HUDEP-2 (cell line): ENCODE measurements at regions not wholly inside any gene's neighbourhood (a gene's known extent, or its start where the extent isn't known, plus 50 kb on each side); places are given as distances from the start of the nearest gene placed in this dataset.

Experiments
- DNase-seq, 76 experiments: peaks; one replicate each; lab custom pipeline; 2025; ENCODE audit not compliant: unreplicated experiment in 76 of 76; lab: John Stamatoyannopoulos, UW

GRCh38 chr10:78768041-78768835 lies 300.5 kb upstream of the ZMIZ1 start:
- no peak for DNase-seq

GRCh38 chr10:78768876-78769275 lies 299.9 kb upstream of the ZMIZ1 start:
- DNase-seq, result no peak

DNA sequence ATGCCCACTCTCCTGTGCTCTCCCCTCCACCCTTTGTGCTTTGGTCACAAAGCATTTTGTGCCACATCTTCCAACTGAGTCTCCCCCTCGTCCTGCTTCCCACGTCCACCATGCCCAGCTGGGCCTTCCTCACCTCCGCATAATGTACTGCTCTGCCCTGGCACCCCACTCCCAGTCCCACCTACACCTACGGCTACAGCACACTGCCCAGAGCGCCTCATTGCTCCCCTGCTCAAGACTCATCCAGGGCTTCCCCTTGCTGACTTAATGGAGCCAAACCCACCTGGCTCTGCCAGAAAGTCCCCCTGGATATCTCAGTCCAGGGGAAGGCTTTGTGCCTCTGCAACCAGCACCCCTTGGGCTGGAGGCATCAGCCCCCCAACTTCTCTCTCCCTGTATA lies 299.2 kb upstream of the ZMIZ1 start:
- no peak for DNase-seq

GRCh38 chr10:78770167-78771090 lies 298.3 kb upstream of the ZMIZ1 start:
- no peak for DNase-seq

GRCh38 chr10:78771260-78771659 lies 297.5 kb upstream of the ZMIZ1 start:
- DNase-seq, result no peak

DNA sequence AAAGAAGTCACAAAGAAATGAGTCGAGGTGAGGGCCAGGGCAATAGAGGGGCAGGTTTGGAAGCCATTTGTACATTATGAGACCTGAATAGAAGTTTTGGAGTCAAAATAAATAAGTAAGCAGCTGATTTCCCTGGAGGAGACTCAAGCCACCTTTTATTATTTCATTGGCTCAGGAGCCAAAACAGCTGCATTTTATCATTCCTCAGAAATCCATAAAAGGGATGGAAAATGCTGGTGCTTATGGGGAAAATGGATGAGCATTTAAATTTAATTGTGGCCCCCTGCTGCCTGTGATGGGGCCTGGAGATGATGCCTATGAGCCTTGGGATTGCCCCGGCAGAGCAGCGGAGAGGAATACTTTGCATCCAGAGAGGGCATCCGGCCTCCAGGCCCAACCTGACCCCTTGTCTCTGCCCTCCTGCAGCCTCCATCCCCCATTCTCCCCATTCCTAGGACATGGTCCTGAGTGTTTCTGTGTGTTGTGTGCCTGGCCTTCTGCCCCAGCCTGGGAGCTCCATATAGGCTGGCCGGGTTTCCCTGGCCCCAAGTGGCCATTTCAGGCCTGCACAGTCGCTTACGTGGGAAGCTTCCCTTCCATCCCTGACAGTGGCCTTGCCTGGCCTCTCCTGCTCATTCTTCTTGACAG lies 296.8 kb upstream of the ZMIZ1 start:
- no peak for DNase-seq

DNA sequence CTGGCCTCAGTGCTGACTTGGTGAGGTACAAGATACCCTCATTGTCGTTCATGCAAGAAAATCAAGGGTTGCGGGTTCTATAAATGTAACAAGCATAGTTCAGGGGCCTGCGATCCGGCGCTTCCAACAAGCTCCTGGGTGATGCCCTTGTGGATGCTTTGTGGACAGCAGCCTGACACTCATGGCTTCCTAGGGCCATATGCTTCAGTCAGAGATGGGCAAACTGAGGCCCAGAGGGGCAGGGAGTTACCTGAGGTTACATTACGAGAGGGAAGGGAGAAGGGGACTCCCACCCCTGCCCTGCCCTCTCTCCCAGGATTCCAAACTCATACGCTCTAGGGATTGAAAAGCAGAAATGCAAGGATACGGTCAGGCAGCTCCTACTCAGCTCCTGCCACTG lies 296.3 kb upstream of the ZMIZ1 start:
- DNase-seq, result no peak

- DNase-seq, result no peak
Measured at GRCh38 chr10:78772986-78773530, 295.7 kb upstream of the ZMIZ1 start.

DNA sequence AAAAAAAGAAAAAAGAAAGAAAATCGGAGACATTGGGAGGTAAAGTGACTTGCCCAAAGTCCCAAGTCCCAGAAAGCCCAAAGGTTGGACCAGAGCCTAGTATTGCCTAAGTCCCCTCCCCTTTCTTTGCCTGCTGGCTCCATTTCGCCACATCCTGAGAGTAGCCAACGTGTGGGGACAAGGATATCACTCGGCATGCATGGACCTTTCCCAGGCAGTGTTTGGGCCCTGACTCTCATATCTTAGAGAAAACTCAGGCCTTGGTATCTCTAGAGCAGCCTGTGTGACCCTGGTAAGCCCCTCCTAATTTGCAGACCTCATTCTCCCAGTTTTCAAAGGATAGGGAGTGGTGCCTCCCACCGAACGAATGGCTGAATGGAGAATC lies 294.2 kb upstream of the ZMIZ1 start:
- DNase-seq, result no peak

GRCh38 chr10:78774999-78775711 lies 293.6 kb upstream of the ZMIZ1 start:
- DNase-seq, result no peak

DNA sequence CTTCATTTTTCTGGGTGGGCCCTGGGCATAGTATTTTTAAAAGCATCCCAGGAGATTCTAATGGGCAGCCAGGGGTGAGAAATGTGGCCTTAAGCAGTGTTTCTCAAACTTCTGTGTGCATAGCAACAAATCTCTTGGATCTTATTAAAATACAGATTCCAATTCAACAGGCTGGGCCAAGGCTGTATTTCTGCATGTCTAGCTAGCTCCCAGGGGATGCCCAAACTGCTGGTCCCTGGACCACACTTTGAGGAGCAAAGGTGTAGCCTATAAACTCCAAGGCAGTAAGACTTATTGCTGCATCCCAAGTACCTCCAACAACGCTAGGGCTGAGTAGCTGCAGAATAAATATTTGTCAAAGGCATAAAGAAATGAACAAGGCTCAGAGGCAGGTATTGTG lies 292.9 kb upstream of the ZMIZ1 start:
- no peak for DNase-seq

GRCh38 chr10:78776756-78777155 lies 292.0 kb upstream of the ZMIZ1 start:
- no peak for DNase-seq

DNA sequence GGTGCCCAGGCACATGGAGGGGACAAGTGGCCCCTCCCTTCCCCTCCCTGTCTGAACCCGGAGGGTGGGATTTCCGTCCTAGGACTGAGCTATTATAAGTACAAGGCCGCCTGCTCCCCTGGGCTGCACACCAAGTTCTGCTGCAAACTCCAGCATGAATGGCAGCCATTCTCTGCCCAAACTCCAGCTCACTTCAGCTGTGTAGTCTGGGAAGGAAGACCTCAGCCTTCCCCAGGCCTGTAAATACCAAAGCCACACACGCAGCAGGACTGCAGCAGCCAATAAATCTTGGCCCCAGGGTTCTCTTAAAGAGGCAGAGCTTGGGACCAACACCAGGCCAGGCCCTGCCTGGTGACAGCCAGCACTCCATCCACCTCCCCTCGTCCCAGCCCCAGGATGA lies 291.3 kb upstream of the ZMIZ1 start:
- no peak for DNase-seq

DNA sequence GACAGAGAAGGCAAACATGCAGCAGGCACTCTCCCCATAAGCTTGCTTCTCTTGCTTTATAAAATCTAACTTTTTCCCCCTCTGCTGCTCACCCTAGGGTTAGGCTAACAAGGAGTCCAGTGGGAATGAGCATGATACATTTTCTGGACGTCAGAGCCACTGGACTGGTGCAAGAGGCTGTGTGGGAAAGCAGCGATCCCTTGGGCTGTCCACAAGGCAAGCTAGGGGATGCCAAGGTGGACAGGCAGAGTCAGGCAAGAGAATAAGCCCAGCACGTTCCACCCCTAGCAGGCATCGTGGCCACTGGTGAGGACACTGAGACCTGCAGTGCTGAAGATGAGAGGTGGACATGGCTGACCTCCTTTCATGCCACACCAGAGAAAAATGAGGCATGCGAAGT lies 290.9 kb upstream of the ZMIZ1 start:
- DNase-seq, result no peak

DNA sequence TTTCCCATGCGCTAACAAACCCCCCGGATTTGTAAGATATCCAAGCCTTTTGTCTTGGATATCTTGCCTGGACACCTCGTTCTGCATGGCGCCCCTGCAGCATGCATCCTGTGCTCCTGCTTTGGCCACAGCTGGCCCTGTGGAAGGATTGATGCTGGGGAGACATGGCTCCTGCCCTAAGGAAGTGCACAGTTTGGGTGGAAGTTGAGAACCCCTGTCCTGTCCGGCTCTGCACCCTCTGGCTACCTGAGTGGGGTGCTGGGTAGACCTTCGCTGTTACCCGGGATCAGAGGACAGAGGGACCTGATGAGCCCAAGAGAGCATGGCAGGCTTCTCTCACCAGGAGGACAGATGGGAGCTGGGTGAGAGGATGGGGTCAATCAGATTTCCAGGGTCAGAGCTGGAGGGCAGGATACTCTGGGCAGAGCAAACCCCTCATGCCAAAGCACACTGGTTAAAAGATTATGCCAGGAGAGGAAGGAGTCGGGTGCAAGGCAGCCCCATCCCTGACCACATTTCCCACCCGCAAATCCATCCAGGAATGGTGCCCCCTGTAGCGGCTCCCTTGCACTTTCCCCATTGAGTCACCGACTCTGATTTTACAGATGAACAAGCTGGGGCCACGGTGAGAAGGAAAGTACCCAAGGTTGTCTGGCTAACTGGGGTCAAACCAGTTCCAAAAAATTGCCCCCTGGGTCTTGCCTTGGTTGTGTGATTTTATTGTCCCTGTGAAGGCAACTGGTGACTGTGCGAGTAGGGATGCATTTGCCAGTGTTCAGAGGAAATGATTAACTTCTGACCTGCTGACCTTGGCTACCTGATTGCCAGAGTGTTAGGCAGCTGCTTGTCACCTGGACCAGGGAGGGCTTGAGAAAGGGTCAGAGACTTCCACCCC lies 290.1 kb upstream of the ZMIZ1 start:
- no peak for DNase-seq

- no peak for DNase-seq
Measured at GRCh38 chr10:78779339-78779955, 289.3 kb upstream of the ZMIZ1 start.

DNA sequence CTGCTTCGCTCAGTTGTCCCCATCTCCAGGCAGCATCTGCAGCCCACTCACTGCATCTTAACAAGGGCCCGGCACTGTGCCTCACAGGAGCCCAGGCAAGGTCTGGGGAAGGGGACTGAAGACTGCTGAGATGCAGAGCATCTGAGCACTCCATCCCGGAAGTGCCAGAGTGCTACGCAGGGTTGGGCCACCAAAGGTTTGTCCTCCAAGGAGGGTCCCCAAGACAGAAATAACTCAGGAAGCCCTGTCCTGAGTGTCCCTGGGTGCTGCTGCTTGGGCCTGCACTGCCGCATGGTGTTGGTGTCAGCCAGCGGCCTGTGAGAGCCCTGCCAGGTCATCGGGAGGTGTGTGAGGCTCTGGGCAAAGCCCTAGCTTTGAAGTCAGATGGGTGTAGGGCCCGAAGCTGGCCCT lies 288.2 kb upstream of the ZMIZ1 start:
- DNase-seq, result no peak

GRCh38 chr10:78781251-78781913 lies 287.4 kb upstream of the ZMIZ1 start:
- DNase-seq, result no peak

- DNase-seq, result no peak
Measured at GRCh38 chr10:78781991-78782390, 286.8 kb upstream of the ZMIZ1 start.
